HL-60 (cell line): ENCODE measurements at regions not wholly inside any gene's neighbourhood (a gene's known extent, or its start where the extent isn't known, plus 50 kb on each side); places are given as distances from the start of the nearest gene placed in this dataset.

Source experiments
- DNase-seq, 2 experiments: peaks; one replicate each; pipeline ENCODE4 v3.0.0-alpha.2; 2010 to 2020; ENCODE audit warnings: low read depth in 1 of 2, low spot score in 1 of 2
- H3K27ac ChIP-seq: fragments of 250-450 bp; sonication (Bioruptor Pico); replicated peaks from 2 replicates; pipeline ENCODE4 v1.5.1; 2020; ENCODE audit warnings: mild to moderate bottlenecking, moderate library complexity
- H3K27me3 ChIP-seq: fragments of 250-450 bp; sonication (Bioruptor Pico); 2 replicates; pipeline ENCODE4 v1.5.1; 2021; ENCODE audit warnings: mild to moderate bottlenecking, moderate library complexity; ENCODE audit not compliant: insufficient read depth, poor library complexity, severe bottlenecking
- H3K4me3 ChIP-seq: replicated peaks from 2 replicates; pipeline ENCODE4 v1.5.1; 2011; ENCODE audit warnings: mild to moderate bottlenecking, control low read depth, low read length; ENCODE audit not compliant: insufficient read depth
- CTCF ChIP-seq: IDR thresholded peaks from one replicate; pipeline ENCODE4 v1.5.1; 2011; ENCODE audit warnings: low read length, control low read depth, inconsistent platforms; ENCODE audit not compliant: insufficient read depth
- GABPA ChIP-seq: IDR thresholded peaks from 2 replicates; pipeline ENCODE4 v1.6.1; 2012; ENCODE audit warnings: low read depth
- POLR2AphosphoS5 ChIP-seq: IDR thresholded peaks from 2 replicates; pipeline ENCODE4 v1.6.1; 2012; ENCODE audit warnings: low read depth
- REST ChIP-seq: IDR thresholded peaks from 2 replicates; pipeline ENCODE4 v1.6.1; 2012; ENCODE audit warnings: low read depth; ENCODE audit not compliant: insufficient replicate concordance
- SPI1 ChIP-seq: IDR thresholded peaks from 2 replicates; pipeline ENCODE4 v1.6.1; 2012; ENCODE audit warnings: low read depth, mild to moderate bottlenecking, borderline replicate concordance

DNA sequence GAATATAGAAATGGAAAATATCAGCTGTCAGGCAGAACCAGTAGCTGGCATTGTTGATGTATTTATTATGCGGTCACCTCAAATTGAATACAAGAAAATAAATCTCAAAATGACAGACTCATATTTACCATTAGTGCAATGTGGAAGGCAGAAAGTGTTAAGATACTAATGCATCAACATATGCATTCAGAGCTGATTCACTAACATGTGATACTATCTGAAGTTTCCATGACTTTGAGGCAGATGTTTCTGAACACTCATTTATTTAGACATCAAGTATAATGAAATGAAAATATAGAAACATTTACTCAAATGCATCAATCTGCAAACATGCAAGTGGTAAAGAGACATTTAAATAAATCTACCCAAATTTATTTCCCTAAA lies 474.2 kb upstream of the SLC10A2 start:
- Histone ChIP-seq H3K27me3 (no peaks in the 10 kb centered on the region), H3K4me3 (no peak overlapping the region), H3K27ac (no peak overlapping the region)
- DNase-seq: no peak
- no peak for TF ChIP-seq CTCF
- no peak for TF ChIP-seq GABPA
- no peak for TF ChIP-seq POLR2AphosphoS5

DNA sequence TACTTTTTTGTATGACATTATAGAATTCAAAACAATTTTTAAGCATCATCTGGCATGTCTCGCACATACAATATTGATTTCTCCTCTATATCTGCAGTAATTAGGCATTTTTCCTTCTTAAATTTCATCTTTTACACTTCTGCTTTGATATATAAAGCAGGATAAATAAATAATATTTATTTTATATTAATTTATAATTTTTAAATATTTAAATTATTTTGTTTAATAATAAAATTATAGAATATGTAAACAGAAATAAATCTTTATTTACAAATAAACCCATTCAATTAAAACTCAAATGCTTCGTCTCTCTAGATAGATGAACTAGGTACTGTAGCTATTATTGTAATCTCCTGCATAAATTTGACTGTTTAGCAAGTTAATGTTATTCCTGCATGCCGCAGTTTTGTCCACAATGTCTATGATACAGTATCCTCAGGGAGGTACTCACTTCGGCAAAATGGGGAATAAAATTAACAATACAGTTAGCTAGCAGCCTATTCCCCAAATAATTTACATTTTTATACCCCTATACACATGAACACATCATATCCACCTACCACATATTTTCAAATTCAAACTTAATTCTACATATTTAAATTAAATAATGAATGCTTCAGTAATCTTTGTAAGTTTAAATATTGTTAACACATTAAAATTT lies 473.6 kb upstream of the SLC10A2 start:
- DNase-seq: no peak
- TF ChIP-seq GABPA: no peak
- Histone ChIP-seq H3K27me3 (no peaks in the 10 kb centered on the region), H3K27ac (no peak overlapping the region), H3K4me3 (no peak overlapping the region)

DNA sequence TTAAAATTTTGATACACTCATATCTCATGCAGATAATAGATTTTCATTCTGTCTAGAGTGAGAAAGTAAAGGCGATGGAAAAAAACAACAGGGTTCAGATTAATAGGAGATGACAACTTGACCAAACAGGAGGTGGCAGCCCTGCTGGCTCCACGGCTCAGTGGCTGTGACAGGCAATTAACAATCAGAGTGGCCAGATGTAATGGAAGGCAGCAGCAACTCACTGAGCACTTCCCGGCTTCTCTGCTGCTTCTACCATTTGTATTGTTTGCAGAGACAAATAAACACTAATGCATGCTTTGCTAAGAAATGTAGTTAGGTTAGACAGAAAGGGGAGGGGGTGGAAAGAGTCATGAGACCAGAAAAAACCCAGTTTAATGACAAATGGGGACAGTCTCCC lies 473.0 kb upstream of the SLC10A2 start:
- Histone ChIP-seq H3K27me3 (no peaks in the 10 kb centered on the region), H3K4me3 (no peak overlapping the region), H3K27ac (no peak overlapping the region)
- TF ChIP-seq CTCF (no peak), GABPA (no peak), REST (no peak), POLR2AphosphoS5 (no peak), SPI1 (no peak)
- DNase-seq: no peak

- Histone ChIP-seq H3K27me3 (no peaks in the 10 kb centered on the region), H3K27ac (no peak overlapping the region), H3K4me3 (no peak overlapping the region)
- no peak for TF ChIP-seq SPI1
- TF ChIP-seq REST: no peak
- no peak for TF ChIP-seq CTCF
- no peak for TF ChIP-seq GABPA
- no peak for DNase-seq
Observed at GRCh38 chr13:103537616-103538015, 471.4 kb upstream of the SLC10A2 start.
